ENCODE measurements at regions not wholly inside any gene's neighbourhood (a gene's known extent, or its start where the extent isn't known, plus 50 kb on each side); places are given as distances from the start of the nearest gene placed in this dataset.

- no peak for TF ChIP-seq CTCF (IDR thresholded peaks at IDR 0.05 in 2 of 3, conservative IDR thresholded peaks at IDR 0.05 in 1 of 3; ENCODE audit: control insufficient read depth in 2 of 3, extremely low read depth in 1 of 3, insufficient read depth in 1 of 3, low read depth in 3 of 3, low read length in 3 of 3)
- TF ChIP-seq SREBF2 (IDR thresholded peaks at IDR 0.05; ENCODE audit: low read length), result no peak
- TF ChIP-seq SMAD1 (IDR thresholded peaks at IDR 0.05; ENCODE audit: low read depth, partially characterized antibody), result no peak
- TF ChIP-seq FOS (IDR thresholded peaks at IDR 0.05; ENCODE audit: borderline replicate concordance, extremely low read depth, insufficient read length), result no peak
- TF ChIP-seq MTA3 (IDR thresholded peaks at IDR 0.05; ENCODE audit: borderline replicate concordance, low read length), result no peak
- TF ChIP-seq JUNB (IDR thresholded peaks at IDR 0.05), result no peak
- TF ChIP-seq, protein P1, sequence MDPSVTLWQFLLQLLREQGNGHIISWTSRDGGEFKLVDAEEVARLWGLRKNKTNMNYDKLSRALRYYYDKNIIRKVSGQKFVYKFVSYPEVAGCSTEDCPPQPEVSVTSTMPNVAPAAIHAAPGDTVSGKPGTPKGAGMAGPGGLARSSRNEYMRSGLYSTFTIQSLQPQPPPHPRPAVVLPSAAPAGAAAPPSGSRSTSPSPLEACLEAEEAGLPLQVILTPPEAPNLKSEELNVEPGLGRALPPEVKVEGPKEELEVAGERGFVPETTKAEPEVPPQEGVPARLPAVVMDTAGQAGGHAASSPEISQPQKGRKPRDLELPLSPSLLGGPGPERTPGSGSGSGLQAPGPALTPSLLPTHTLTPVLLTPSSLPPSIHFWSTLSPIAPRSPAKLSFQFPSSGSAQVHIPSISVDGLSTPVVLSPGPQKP (IDR thresholded peaks at IDR 0.05; ENCODE audit: low read depth, low read length), result no peak
- TF ChIP-seq MEF2B (IDR thresholded peaks at IDR 0.05; ENCODE audit: partially characterized antibody, poor library complexity, severe bottlenecking), result no peak
Observed at GRCh38 chr7:29652556-29652955, 88.9 kb downstream of the PRR15 start.

All from GM12878 (cell line).